KOPT-K1 (cell line): ENCODE measurements at regions not wholly inside any gene's neighbourhood (a gene's known extent, or its start where the extent isn't known, plus 50 kb on each side); places are given as distances from the start of the nearest gene placed in this dataset.

Experiments used
- H3K27ac ChIP-seq: fragments of 200-600 bp; sonication (generic); 2 replicates; pipeline ENCODE4 v1.5.1; 2016; ENCODE audit warnings: antibody characterized with exemption, mild to moderate bottlenecking, low read depth, low read length; ENCODE audit not compliant: poor library complexity, severe bottlenecking
- H3K36me3 ChIP-seq: fragments of 200-600 bp; sonication (generic); 2 replicates; pipeline ENCODE4 v1.5.1; 2017; ENCODE audit warnings: antibody characterized with exemption, mild to moderate bottlenecking, low read length, moderate library complexity; ENCODE audit not compliant: insufficient read depth
- H3K9me3 ChIP-seq: fragments of 200-600 bp; sonication (generic); 2 replicates; pipeline ENCODE4 v1.5.1; 2017; ENCODE audit warnings: antibody characterized with exemption, low read length, mild to moderate bottlenecking; ENCODE audit not compliant: insufficient read depth, poor library complexity, severe bottlenecking

DNA sequence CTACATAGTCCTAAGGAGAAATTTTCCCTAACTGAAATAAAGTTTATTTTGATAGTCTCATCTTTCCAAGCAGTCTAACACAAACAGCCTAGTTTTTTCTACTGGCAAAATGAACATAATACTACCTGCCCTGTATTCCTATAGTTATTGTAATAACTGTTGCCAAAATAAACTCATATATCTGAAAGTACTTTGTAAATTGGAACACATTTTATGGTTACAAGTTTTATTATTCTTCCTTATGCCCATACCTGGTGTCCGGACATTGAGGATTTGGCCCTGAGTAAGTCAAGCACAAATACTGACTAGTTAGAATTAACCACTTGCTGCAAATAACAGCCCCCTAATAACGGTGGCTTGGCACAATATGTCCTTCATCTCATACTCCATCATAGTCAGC is 120.4 kb upstream of the TOM1L1 start:
- H3K36me3 ChIP-seq, result no peaks in the 10 kb centered on the region
- H3K27ac ChIP-seq, result no peak overlapping the region
- no peaks in the 10 kb centered on the region for H3K9me3 ChIP-seq

DNA sequence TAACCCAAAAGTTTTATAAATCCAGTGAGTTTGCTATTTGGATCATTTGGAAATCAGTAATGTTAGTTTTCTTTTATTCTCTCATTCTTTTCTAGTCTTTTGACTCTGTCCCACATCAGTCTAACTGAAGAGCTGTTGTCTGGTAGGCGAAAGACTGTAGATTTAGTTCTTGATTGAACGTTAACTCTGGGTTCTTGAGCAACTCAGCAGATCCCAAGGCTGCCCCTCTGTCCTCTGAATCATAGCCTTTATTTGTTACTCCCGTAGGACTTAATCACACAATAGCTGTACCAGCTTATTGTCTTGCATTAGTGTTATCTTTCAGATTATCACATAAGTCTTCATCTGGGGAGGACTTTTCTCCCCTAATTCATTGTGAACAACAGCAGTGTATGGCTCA is 119.3 kb upstream of the TOM1L1 start:
- H3K9me3 ChIP-seq, result no peaks in the 10 kb centered on the region
- no peak overlapping the region for H3K27ac ChIP-seq
- no peaks in the 10 kb centered on the region for H3K36me3 ChIP-seq

DNA sequence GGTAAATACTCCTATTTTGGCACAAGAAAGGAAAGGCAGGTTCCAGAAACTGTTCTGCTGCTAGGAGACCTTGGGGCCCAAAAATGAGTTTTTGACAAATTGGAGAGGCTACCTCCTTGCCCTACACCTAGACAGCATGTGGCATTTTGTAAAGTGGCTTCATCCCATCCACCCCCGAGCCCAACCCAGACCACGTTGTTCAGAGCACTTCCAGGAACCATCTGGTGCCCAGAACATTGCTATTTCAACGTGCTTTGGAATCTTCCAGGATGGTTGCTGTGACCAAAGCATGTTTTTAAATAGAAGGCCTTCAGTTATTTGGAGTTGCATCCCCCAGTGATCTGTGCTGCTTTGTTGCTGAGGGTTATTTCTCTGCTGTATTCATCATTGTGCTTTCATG is 116.3 kb upstream of the TOM1L1 start:
- no peak overlapping the region for H3K27ac ChIP-seq
- H3K9me3 ChIP-seq, result no peaks in the 10 kb centered on the region
- H3K36me3 ChIP-seq, result no peaks in the 10 kb centered on the region

DNA sequence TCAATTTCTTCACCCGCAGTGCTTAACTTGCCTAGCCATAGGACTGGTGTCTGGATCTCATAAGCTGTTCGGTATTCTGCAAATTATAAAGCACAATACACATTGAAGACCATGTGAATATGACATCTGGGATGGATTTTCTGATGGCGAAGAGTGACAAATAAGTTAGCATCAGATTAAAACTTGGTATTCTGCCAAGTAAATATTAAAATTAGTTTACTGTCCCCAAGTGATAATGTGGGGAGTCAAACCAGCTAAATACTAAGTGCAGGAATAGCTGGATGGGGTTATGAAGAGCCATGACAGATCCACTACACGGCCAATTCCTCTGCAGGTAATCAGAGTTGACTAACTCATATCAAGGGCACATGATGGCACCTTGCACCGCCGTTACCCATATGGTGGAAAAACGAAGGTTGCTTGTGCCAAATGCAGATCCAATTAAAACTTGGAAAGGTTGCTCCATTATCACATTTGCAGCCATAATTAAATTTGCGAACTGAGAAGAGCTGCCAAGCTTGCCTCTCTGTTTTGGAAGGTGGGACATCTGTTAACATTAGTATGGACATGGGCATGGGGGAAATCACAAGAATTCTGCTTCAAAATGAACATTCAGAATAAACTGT is 114.9 kb upstream of the TOM1L1 start:
- no peak overlapping the region for H3K27ac ChIP-seq

DNA sequence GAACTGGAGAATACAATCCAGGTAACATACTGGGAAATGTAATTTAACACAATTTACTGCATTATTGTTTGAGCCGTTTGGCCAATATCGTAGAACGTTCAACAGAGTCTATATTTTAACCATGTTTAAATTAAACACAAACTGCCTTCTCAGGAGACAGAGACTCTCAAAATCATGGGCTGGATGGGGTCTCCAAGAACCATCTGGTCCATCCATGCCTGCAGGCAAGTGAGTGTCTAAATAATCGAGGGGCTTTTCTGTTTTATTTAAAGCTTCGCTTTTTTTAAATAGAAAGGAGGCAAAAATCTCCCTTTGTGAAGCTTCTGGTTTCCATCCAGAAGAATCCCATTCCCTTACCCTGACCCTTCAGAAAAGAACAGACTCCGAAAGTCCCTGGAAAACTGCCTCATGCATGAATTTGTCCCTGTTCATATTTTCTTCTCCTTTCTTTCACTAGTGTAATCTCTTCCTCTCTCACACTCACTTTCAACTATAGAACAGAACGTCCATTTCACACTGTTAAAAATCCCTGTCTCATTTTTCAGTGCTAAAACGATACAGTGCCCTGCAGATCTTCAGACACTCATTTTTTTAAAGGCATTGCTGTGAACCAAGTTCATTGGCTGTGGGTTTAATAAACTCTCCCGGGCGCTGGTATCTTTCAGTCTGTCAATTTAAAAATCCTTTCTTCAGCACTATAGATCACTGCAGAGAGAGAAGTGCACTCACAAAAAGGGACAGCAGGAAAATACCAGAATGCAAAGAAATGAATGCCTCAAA is 111.4 kb upstream of the TOM1L1 start:
- no peaks in the 10 kb centered on the region for H3K9me3 ChIP-seq
- H3K27ac ChIP-seq, result no peak overlapping the region
- no peaks in the 10 kb centered on the region for H3K36me3 ChIP-seq

More for the DNA sequence above, 114.9 kb upstream of the TOM1L1 start:
- Histone ChIP-seq H3K36me3 (no peaks in the 10 kb centered on the region), H3K9me3 (no peaks in the 10 kb centered on the region)

DNA sequence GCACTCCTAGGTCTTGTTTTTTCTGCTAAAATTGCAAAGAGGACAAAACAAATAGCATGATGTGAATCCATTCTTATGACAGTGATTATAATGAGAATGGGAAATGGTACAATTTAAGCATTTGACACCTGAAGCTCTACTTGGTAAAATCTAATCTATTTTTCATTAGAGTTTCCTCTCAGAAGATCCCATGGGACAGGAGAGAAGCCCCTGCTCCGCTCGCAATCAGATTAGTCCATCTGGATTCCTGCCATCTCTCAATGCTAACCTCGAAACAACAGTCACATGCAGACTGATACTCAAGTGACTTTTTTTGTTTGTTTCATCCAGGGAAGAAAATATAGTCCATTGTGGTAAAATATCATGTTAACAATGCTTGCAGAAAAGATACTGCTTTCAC is 107.4 kb upstream of the TOM1L1 start:
- Histone ChIP-seq H3K9me3 (no peaks in the 10 kb centered on the region), H3K36me3 (no peaks in the 10 kb centered on the region), H3K27ac (no peak overlapping the region)

DNA sequence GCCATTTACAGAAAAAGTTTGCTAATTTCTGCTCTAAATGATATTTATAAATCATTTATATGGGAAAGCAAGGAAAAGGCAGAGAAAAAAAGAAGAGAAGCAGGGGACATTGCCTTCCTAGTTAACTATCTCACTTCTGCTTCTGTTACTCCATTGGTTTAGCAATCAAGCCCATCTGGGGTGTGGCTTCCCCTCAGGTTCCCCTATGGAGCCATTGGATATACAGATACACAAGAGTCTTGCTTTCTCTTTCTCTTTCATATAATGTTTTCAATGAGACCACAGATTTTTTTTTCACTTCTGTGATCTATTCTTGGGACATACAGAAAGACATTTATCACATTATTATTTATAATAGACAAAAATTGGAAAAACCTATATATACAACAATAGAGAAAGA is 105.6 kb upstream of the TOM1L1 start:
- Histone ChIP-seq H3K36me3 (no peaks in the 10 kb centered on the region), H3K9me3 (no peaks in the 10 kb centered on the region), H3K27ac (no peak overlapping the region)

DNA sequence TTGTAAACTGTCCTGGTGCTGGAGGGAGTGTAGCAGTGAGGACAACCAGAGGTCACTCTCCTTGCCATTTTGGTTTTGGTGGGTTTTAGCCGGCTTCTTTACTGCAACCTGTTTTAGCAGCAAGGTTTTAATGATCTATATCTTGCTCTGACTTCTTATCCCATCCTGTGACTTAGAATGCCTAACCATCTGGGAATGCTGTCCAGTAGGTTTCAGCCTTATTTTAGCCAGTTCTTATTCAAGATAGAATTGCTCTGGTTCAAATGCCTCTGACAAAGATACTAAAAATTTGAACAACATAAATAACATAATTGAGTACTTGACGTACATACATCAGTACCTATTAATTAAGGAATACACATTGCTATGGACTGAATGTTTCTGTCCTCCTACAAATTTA is 93.3 kb upstream of the TOM1L1 start:
- no peak overlapping the region for H3K27ac ChIP-seq
- no peaks in the 10 kb centered on the region for H3K9me3 ChIP-seq
- no peaks in the 10 kb centered on the region for H3K36me3 ChIP-seq

DNA sequence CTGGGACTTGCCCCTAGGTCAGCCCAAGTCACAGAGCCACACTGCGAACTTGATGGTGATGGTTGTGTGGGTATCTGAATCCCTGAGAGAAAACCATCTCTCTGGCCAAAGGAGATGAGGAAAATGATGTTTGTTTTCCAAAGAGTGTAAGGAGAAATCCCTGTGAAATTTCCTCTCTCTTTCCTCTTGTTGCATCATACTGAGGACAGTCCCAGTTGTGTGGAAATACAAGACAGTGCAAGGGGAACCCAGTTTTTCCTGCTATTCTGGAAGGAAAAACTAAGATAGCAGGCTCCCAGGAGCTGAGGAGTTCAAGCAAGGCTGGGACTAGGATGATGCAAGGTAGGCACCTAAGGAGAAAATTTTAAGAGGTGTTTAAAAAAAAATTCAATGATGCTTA is 86.8 kb upstream of the TOM1L1 start:
- Histone ChIP-seq H3K27ac (no peak overlapping the region), H3K36me3 (no peaks in the 10 kb centered on the region), H3K9me3 (no peaks in the 10 kb centered on the region)

DNA sequence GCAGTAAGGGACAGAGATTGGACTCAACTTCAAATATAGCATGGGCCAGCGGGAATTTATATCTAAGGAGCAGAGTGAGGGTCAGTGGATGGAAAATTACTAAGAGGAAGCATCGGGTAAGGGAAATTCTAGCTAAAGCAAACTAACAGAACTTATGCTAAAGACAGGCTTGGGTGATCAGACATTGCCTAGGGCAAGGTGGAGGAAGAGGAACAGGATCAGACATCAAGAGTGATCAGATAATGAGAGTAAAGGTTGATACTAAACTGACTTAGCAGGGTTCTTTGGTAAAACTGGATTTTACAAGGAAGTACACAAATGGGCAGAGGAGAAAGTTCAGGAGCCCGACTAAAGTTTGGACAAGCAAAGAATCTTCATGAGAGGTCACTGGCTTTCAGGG is 86.3 kb upstream of the TOM1L1 start:
- Histone ChIP-seq H3K9me3 (no peaks in the 10 kb centered on the region), H3K36me3 (no peaks in the 10 kb centered on the region), H3K27ac (no peak overlapping the region)

DNA sequence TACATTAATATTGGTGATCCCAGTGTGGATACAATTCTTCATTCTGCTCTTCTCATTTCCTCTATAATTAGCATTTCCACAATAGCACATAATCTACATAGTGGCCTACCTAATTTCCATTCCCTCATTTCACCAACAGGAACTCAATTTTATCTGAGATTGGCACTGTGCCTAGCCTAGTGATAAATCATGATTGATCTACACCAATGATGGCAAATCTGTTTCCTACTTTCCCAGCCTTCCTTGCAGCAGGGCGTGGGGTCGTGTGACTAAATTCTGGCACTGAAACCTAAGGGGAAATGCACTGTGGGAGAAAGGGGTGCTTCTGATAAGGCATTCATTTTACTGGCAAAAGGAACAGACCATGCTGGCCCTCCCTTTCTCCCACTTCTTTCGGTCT is 66.6 kb upstream of the TOM1L1 start:
- no peak overlapping the region for H3K27ac ChIP-seq
- peaks cover 14% of the 10 kb centered on the region for H3K9me3 ChIP-seq
- H3K36me3 ChIP-seq, result no peaks in the 10 kb centered on the region

DNA sequence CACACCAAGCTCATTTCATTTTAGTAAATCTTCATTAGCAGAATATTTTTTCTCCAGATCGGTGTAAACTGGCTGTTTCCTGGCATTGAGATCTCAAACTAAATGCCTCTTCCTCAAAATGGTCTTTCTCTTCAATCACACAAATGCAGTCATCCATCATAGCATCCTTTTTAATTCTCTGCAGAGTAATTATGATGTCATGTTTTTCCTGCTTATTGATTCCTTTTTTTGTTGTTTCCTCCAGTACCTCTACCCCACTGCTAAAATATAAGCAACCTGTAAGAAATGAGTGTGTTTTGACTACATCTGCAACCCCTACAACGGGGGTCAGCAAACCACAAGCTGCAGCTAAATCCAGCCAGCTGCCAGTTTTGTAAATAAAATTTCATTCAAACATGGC is 65.6 kb upstream of the TOM1L1 start:
- H3K36me3 ChIP-seq, result no peaks in the 10 kb centered on the region
- peaks cover 14% of the 10 kb centered on the region for H3K9me3 ChIP-seq
- H3K27ac ChIP-seq, result no peak overlapping the region

DNA sequence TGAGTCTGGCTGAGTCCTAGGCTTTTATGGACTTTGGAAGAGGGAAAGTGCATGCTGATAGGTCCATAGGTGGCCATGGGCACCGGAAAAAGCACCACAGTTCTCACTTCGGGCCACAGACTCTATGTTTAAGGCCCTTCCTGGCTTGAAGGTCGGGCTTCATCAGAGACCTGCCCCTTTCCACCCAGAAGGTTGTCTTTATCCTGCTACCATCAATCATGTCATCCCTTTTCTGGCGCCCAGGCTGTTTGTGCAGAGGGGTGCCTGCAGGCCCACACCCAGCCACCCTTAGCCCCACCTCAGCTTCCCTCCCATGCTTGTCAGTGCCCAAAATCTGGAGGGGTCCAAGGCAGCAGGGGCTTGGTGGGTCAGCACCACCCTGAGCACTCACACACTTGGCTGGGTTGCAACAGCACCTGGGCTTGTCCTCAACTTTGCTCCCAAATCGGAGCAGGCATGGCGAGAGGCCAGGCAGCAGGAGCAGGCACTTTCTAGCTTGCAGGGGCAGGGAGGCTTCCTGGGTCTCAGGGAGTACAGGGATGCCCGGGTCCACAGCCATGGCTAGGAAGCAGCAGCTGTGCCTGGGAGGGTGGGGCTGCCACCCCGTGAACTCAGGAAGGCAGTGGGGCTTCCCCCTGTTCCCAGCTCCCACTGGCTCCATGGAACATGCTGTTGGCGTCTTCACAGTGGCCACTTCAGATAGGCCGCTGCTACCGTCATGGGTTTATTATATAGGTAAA is 63.8 kb upstream of the TOM1L1 start:
- H3K9me3 ChIP-seq, result peaks cover 14% of the 10 kb centered on the region
- no peaks in the 10 kb centered on the region for H3K36me3 ChIP-seq
- no peak overlapping the region for H3K27ac ChIP-seq

DNA sequence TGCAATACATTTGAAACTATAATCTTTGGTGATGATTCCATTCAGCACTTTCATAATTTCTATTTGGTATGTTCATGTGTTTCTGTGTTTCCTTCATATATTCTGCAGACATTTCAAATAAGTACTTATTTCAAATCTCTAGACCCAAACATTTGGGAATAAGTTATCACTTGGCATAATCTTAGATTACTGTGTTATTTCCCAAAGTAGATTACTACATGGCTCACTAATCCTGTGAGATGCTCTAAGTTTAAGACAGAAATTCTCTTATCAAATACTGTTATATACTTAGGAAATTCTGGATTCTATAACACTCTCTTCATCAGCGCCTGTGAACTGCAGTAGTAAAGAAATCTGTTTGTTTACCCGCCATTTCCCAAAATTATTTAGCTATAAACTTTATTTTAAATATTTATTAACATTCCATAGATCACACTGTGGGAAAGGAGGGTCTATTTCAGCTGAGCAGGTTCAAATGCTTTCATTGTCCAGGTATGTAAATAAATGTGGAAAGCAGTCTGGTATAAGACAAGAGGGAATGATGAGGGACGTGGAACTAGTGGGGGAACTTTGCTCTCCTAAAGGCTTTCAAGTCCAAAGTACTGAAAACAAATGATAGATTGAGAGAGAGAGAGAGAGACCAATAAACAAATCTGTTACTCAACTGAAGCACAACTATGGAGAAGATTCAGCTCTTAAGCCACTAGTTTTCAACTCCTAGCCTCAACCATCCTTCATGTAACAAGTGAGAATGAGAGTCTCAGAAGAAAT is 61.8 kb upstream of the TOM1L1 start:
- no peak overlapping the region for H3K27ac ChIP-seq
- peaks cover 14% of the 10 kb centered on the region for H3K9me3 ChIP-seq
- H3K36me3 ChIP-seq, result no peaks in the 10 kb centered on the region

DNA sequence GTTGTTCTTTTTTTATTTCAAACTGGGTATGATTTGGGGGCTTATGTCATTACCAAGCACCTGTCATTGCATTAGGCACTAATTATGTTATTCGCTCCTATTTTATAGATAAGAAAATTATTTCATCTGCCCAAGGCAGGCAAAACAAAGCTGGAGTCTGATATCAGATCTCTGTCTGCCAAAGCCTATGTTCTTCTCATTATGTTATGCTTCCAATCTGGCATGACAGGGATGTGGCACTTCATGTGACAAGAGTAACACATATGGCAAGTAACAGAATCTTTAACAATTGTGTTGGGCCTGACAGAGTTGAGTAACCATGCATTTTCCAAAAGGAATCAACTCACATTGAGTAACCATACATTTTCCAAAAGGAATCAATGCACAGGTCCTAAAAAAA is 61.2 kb upstream of the TOM1L1 start:
- Histone ChIP-seq H3K36me3 (no peaks in the 10 kb centered on the region), H3K9me3 (peaks cover 14% of the 10 kb centered on the region), H3K27ac (no peak overlapping the region)
